ENCODE measurements at regions not wholly inside any gene's neighbourhood (a gene's known extent, or its start where the extent isn't known, plus 50 kb on each side); places are given as distances from the start of the nearest gene placed in this dataset.

DNA sequence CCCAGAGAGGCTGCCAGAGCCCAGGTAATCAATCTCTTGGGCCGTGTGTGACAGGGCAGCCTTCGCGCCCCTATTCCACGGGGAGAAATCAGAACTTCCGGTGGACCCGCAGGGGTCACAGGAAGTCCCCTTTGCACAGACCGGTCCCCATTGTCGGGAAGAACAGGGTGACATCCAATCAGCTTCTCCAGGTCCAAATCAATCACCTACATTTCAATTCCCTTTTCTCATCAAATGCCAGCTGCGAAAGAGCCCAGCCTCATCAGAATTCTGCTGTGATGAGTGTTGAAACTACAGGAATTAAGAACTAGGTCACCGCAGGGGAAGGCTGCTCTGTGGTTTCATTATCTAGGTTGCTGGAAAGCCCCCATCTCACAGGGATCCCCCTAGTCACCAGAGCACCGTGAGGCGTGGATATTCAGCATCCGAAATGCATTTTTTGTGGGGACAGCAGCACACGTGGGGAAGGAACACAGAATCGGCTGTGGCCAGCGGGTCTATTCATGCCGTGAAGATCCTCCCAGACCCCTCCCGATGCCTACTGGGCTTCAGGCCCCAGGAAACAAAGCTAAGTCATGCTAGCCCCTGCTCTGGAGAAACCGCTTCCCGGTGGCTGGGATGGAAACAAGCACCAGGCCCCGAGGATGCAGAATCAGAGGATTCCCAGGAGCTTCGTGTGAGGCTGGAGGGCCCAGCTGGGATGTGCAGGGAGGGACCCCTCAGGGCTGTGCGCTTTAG is 193.7 kb upstream of the ID2 start:
- no peaks in the 10 kb centered on the region for H3K36me3 ChIP-seq (replicated peaks in 1 of 2)
- H3K27me3 ChIP-seq: no peaks in the 10 kb centered on the region
- peaks cover 0 to 15% of the 10 kb centered on the region in 2 donors for H3K4me1 ChIP-seq (replicated peaks in 1 of 2)
- H3K4me3 ChIP-seq: no peak overlapping the region
- TF ChIP-seq POLR2A (IDR thresholded peaks at IDR 0.05) (no peak), CTCF (IDR thresholded peaks at IDR 0.05) (no peak)
- DNase-seq: no peak
- 71 to 84% (median 78%) methylated on average over 17 to 23 of the region's 23 CpGs for WGBS, 4 donors
- H3K9me3 ChIP-seq (replicated peaks in 1 of 3): no peaks in the 10 kb centered on the region
- H3K27ac ChIP-seq: no peak overlapping the region
- intact Hi-C loops (cut with DNase I): no loop called here

GRCh38 chr2:8489221-8489620 is 192.6 kb upstream of the ID2 start:
- no peaks in the 10 kb centered on the region for H3K36me3 ChIP-seq (replicated peaks in 1 of 2)
- H3K4me1 ChIP-seq (replicated peaks in 1 of 2): peaks cover 0 to 17% of the 10 kb centered on the region in 2 donors
- 93 to 100% (median 97%) methylated on average over 6 to 7 of the region's 7 CpGs for WGBS, 4 donors
- H3K9me3 ChIP-seq (replicated peaks in 1 of 3): no peaks in the 10 kb centered on the region
- intact Hi-C loops (cut with DNase I): no loop called here
- H3K27me3 ChIP-seq: no peaks in the 10 kb centered on the region
- TF ChIP-seq POLR2A (IDR thresholded peaks at IDR 0.05): no peak
- TF ChIP-seq CTCF (IDR thresholded peaks at IDR 0.05): no peak
- H3K4me3 ChIP-seq: no peak overlapping the region
- H3K27ac ChIP-seq: no peak overlapping the region
- DNase-seq: no peak

DNA sequence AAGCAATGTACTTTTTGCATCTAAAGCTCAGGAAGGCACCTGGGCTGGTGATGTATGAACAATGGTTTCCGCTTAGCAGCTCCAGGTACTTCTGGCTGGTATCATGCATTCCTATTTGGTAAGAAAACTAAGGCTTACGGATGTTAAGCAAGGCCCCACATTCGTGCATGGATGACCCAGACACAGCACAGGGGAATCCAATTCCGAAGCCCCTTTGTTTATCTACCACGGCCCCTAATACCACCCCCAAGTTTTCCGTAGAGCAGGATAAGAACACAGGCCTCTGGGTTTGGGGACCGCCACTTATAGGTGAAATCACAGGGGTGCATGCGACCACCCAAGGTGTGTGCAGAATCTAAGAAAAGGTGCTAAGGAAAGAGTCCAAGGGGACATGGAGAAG is 192.1 kb upstream of the ID2 start:
- H3K27ac ChIP-seq: no peak overlapping the region
- no peaks in the 10 kb centered on the region for H3K9me3 ChIP-seq (replicated peaks in 1 of 3)
- intact Hi-C loops (cut with DNase I): no loop called here
- TF ChIP-seq POLR2A (IDR thresholded peaks at IDR 0.05) (no peak), CTCF (IDR thresholded peaks at IDR 0.05) (no peak)
- H3K4me3 ChIP-seq: no peak overlapping the region
- WGBS, 4 donors: 96 to 100% (median 97%) methylated on average over 5 to 8 of the region's 8 CpGs
- peaks cover 4 to 22% of the 10 kb centered on the region in 2 donors for H3K4me1 ChIP-seq (replicated peaks in 1 of 2)
- no peaks in the 10 kb centered on the region for H3K27me3 ChIP-seq
- H3K36me3 ChIP-seq (replicated peaks in 1 of 2): no peaks in the 10 kb centered on the region
- DNase-seq: no peak

DNA sequence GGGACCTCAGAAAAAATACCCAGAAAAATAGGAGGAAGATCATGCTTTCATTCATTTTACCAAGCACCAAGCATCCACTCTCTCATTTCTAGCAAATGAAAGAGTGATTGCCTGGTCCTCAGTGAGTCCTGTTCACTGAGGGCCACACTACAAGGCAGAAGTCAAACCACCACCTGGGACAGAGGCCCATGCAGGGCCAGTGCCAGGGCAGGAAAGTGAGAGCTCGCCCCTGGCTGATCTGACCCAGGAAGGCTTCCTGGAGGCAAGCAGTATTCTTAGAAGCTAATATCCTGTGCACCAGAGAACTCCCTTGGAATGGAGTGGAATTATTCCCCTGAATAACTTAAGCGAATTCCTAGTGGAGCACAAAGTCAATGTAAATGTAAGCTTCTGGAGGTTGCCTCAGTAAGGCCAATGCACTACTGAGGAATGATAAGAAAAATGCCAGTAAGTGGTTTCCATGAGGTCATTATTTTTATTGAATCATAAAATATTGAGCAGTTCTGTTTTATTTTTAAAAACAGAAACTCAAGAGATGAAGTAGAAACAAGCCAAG is 191.6 kb upstream of the ID2 start:
- peak overlapping the region in 1 of 5 donors; percentile 32 for H3K27ac ChIP-seq
- H3K4me1 ChIP-seq (replicated peaks in 1 of 2): peaks cover 9 to 27% of the 10 kb centered on the region in 2 donors
- intact Hi-C loops (cut with DNase I): no loop called here
- TF ChIP-seq CTCF (IDR thresholded peaks at IDR 0.05) (no peak), POLR2A (IDR thresholded peaks at IDR 0.05) (no peak)
- DNase-seq: no peak
- WGBS, 4 donors: 87 to 98% (median 96%) methylated on average over 2 of the region's 2 CpGs
- no peaks in the 10 kb centered on the region for H3K36me3 ChIP-seq (replicated peaks in 1 of 2)
- H3K27me3 ChIP-seq: no peaks in the 10 kb centered on the region
- H3K4me3 ChIP-seq: no peak overlapping the region
- H3K9me3 ChIP-seq (replicated peaks in 1 of 3): no peaks in the 10 kb centered on the region

Measured in adrenal gland (tissue), 9 donors.